ENCODE measurements at regions not wholly inside any gene's neighbourhood (a gene's known extent, or its start where the extent isn't known, plus 50 kb on each side); places are given as distances from the start of the nearest gene placed in this dataset.
"Not testable (repeated sequence)": the region's sequence is repeated elsewhere in the genome, so short reads cannot be mapped to it uniquely, and the experiment has no call there.

- DNase-seq = not testable (repeated sequence)
Measured at GRCh38 chr12:116327992-116328391, 50.5 kb upstream of the MED13L start.

- DNase-seq = no peak
Measured at GRCh38 chr12:116331876-116332275, 54.4 kb upstream of the MED13L start.

GRCh38 chr12:116332705-116333380, 55.4 kb upstream of the MED13L start:
- no peak for DNase-seq

GRCh38 chr12:116333402-116333801, 55.9 kb upstream of the MED13L start:
- DNase-seq = no peak

- DNase-seq = no peak
Measured at GRCh38 chr12:116336542-116337065, 59.1 kb upstream of the MED13L start.

GRCh38 chr12:116337312-116337711, 59.8 kb upstream of the MED13L start:
- DNase-seq = no peak

- DNase-seq = no peak
Measured at GRCh38 chr12:116338064-116338846, 60.8 kb upstream of the MED13L start.

- DNase-seq = no peak
Measured at GRCh38 chr12:116339062-116339461, 61.6 kb upstream of the MED13L start.

GRCh38 chr12:116339800-116340371, 62.4 kb upstream of the MED13L start:
- DNase-seq = no peak

GRCh38 chr12:116343331-116343884, 65.9 kb upstream of the MED13L start:
- DNase-seq = no peak

- DNase-seq = no peak
Measured at GRCh38 chr12:116346222-116346621, 68.7 kb upstream of the MED13L start.

GRCh38 chr12:116346741-116347140, 69.2 kb upstream of the MED13L start:
- no peak for DNase-seq

GRCh38 chr12:116347265-116347664, 69.8 kb upstream of the MED13L start:
- no peak for DNase-seq

- no peak for DNase-seq
Measured at GRCh38 chr12:116352315-116352835, 74.9 kb upstream of the MED13L start.

GRCh38 chr12:116353958-116354357, 76.5 kb upstream of the MED13L start:
- no peak for DNase-seq

- DNase-seq = no peak
Measured at GRCh38 chr12:116354534-116354933, 77.0 kb upstream of the MED13L start.

GRCh38 chr12:116354950-116355783, 77.7 kb upstream of the MED13L start:
- DNase-seq = no peak

- no peak for DNase-seq
Measured at GRCh38 chr12:116358536-116358892, 81.0 kb upstream of the MED13L start.

GRCh38 chr12:116358893-116359761, 81.6 kb upstream of the MED13L start:
- peak; percentile 53 to 56 for DNase-seq

- no peak for DNase-seq
Measured at GRCh38 chr12:116360579-116361413, 83.3 kb upstream of the MED13L start.

Data from activated CD4-positive, alpha-beta T cell treated with anti-CD3 and anti-CD28 coated beads for 4 hours (primary cell).